ENCODE measurements at regions not wholly inside any gene's neighbourhood (a gene's known extent, or its start where the extent isn't known, plus 50 kb on each side); places are given as distances from the start of the nearest gene placed in this dataset.
"Not testable (repeated sequence)": the region's sequence is repeated elsewhere in the genome, so short reads cannot be mapped to it uniquely, and the experiment has no call there.

DNA sequence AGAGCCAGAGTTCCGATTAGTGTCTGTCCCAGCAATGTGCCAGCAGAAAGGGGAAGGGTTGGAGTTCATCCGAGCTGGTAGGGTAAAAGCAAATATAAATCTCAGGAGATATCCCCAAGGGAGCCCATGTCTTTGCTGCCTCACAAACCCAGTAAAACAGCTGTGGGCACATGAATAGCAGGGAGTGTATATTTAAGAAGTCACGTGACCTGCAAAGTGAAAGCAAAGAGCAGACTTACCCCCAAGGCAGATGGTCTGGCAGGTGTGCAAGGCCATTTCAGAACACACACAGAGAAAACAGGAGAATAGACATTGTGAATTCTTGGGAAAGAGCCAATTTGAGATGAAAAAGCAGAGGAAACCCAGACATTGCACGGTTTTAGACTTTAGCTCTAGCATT lies 653.4 kb downstream of the TGIF2LX start:
- not testable (repeated sequence) for ATAC-seq; DNase-seq (ENCODE audit: missing footprints)

DNA sequence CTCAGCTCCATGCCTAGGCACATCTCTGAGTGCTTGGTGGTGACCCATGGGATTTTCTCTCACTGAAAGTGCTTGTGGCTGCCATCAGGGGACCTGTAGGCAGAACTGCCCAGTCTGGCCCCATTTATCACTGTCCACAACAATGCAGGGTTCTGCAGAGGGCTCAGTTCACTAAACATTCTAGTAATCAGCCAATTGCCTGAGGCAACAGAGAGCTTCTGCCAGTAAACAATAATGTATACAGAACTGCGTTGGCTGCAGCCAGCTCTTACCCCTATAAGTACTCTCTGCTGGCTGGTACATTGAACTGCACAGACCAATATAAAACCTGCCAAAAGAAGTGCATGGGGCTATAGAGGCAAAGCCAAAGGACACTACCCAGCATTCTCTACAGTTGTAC lies 680.2 kb downstream of the TGIF2LX start:
- DNase-seq (ENCODE audit: missing footprints); intact Hi-C loops (cut with DNase I); ATAC-seq: not testable (repeated sequence)

More for the DNA sequence above, 653.4 kb downstream of the TGIF2LX start:
- intact Hi-C loops (cut with DNase I) = not testable (repeated sequence)

DNA sequence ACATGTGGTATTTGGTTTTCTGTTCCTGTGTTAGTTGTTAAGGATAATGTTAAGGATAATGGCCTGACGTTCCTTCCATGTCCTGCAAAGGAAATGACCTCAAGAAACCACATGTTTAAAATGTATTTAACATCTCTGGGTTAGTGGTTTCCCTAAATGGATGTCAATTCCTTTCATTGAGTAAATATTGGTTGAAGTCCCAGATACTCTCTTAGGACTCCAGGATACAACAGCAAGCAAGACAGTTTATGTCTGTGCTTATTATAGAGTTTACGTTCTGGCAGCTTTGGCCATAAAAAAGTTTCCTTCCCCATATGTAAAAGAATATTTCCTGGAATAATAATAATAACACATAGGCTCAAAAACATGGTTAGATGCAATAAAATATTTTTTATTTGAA lies 684.0 kb downstream of the TGIF2LX start:
- ATAC-seq; DNase-seq (ENCODE audit: missing footprints); intact Hi-C loops (cut with DNase I): not testable (repeated sequence)

DNA sequence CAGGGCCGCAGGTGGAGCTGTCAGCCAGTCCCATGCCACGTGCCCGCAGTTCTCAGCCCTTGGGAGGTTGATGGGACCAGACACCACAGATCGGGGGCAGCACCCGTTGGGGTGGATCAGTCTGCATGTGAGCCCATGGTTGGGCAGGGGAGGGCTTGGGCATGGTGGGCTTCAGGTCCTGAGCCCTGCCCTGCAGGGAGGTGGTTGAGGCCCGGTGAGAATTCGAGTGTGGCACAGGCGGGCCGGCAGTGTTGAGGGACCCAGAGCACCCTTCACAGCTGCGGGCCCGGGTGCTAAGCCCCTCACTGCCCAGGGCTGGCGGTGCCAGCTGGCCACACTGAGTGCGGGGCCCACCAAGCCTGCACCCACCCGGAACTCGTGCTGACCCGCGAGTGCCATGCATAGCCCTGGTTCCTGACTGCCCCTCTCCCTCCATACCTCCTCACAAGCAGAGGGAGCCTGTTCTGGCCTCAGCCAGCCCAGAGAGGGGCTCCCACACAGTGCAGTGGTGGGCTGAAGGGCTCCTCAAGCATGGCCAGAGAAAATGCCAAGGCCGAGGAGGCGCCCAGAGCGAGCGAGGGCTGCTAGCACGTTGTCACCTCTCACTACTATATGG lies 696.1 kb downstream of the TGIF2LX start:
- DNase-seq (ENCODE audit: missing footprints) (no peak), ATAC-seq (no peak)
- intact Hi-C loops (cut with DNase I) = no loop called here

DNA sequence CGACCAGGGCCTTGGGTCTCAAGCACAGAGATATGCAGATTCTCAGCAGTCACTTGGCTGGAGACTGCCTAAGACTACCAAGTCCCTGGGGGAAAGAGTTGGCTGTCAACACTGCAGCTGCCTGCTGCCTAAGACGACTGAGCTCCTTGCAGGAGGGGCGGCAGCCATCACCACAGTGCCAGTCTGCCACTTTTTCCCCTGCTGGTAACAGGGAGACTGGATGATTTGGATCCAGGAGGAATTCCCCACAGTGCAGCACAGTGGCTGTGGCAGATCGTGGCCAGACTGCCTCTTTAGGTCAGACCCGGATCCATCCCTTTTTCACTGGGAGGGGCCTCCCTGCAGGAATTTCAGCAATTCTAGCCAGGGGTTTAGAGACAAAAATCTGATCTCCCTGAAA lies 743.5 kb downstream of the TGIF2LX start:
- ATAC-seq; DNase-seq (ENCODE audit: missing footprints); intact Hi-C loops (cut with DNase I): not testable (repeated sequence)

DNA sequence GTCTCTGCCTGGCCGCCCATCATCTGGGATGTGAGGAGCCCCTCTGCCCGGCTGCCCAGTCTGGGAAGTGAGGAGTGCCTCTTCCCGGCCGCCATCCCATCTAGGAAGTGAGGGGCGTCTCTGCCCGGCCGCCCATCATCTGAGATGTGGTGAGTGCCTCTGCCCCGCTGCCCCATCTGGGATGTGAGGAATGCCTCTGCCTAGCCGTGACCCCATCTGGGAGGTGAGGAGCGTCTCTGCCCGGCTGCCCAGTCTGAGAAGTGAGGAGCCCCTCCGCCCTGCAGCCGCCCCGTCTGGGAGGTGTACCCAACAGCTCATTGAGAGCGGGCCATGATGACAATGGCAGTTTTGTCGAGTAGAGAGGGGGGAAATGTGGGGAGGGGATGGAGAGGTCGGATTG lies 721.1 kb upstream of the PABPC5 start:
- peak; percentile 22 for DNase-seq (ENCODE audit: missing footprints)
- intact Hi-C loops (cut with DNase I); ATAC-seq: not testable (repeated sequence)

DNA sequence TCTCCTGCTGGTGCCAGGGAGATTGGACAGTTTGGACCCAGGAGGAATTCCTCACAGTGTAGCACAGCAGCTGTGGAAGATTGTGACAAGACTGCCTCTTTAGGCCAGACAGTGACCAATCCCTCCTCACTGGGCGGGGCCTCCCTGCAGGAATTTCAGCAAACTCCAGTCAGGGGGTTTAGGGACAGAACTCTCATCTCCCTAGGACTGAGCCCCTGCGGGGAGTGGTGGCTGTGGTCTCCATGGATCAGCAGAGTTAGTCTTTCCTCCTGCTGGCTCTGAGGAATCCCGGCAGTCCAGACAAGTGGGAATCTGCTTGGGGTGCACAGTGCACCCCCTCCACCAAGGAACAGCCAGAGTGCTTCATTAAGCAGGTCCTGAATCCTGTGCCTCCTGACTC lies 697.1 kb upstream of the PABPC5 start:
- ATAC-seq; DNase-seq (ENCODE audit: missing footprints); intact Hi-C loops (cut with DNase I): not testable (repeated sequence)

DNA sequence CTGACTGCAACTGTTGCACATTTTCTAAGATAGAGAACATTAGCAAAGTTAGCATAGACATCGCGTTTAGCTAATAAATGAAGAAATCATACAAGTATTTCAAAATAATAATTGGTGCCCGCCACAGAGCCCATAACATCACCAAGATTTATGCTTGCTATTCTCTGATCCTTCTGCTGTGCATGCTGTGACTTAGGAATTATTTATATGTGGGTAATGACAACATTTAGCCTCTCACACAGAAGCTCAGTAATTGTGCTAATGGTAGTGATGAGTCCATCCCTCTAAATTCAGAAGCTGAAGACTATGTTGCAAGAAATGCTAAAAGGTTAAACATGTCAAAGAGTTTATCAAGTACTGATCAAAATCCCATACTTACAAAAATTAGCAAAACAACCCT lies 677.0 kb upstream of the PABPC5 start:
- DNase-seq (ENCODE audit: missing footprints); ATAC-seq; intact Hi-C loops (cut with DNase I): not testable (repeated sequence)

DNA sequence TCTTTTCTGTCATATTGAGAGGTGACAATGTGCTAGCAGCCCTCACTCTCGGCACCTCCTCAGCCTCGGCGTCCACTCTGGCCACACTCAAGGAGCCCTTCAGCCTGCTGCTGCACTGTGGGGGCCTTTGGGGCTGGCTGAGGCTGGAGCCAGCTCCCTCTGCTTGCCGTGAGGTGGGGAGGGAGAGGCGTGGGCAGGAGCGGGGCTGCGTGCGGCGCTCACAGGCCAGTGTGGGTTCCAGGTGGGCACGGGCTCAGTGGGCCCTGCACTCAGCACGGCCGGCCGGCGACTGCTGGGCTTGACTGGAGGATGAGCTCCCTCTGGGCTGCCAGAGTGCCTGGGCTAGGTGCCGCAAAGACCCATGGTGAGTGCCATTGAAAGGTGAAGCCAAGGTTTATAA lies 669.2 kb upstream of the PABPC5 start:
- ATAC-seq; DNase-seq (ENCODE audit: missing footprints); intact Hi-C loops (cut with DNase I): not testable (repeated sequence)

DNA sequence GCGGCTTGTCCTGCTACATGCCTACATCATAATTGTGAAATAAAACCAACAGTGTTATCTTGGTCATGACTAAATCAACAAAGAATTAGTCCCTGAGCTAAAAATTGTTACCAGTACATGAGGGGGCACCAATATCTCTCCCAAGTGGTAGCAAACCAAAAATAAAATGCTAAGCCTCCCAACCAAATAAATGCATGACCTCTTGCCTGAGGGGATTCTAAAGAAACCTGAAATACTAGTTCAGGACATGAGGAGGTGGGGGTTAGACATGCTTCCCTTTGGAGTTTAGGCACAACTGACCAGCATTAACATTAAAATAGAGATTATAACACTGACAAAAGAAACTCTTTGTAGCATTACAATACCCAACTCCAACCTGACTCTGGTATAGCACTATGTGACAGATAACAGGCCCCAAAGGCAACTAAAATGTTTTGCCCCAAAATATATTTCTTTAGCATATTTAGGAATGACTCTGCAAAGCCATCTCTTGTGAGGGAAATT lies 654.3 kb upstream of the PABPC5 start:
- intact Hi-C loops (cut with DNase I); DNase-seq (ENCODE audit: missing footprints); ATAC-seq: not testable (repeated sequence)
